Panc1 (cell line): ENCODE measurements at regions not wholly inside any gene's neighbourhood (a gene's known extent, or its start where the extent isn't known, plus 50 kb on each side); places are given as distances from the start of the nearest gene placed in this dataset.
A peak's percentile ranks its signal among the peaks of the same experiment; 100 is the strongest.

Experiments used
- ATAC-seq: fragments of 200-7000 bp; cut with Tn5 transposase; 2 replicates; pipeline ENCODE4 v1.9.1; 2020; ENCODE audit warnings: mild to moderate bottlenecking, moderate library complexity
- BruUV-seq: library from RNA; stranded (reverse); fragments of 400-500 nt; replicated peaks from 2 replicates; lab custom pipeline; 2021; lab: Mats Ljungman, UMichigan
- CTCF ChIA-PET: fragments of 300-600 bp; sonication (Branson Sonifier 250); formaldehyde crosslinking; loops from one replicate; lab custom pipeline; 2022; ENCODE audit warnings: antibody characterized with exemption; lab: Charles Lee
- POLR2A ChIA-PET: fragments of 300-600 bp; sonication (Branson Sonifier 250); formaldehyde crosslinking; loops from one replicate; lab custom pipeline; 2022; ENCODE audit warnings: antibody characterized with exemption; lab: Charles Lee
- DNase-seq: peaks from one replicate; pipeline ENCODE4 v3.0.0-alpha.2; 2010; ENCODE audit warnings: low read depth, low spot score
- H3K27ac ChIP-seq: 2 replicates; pipeline ENCODE4 v1.5.1; 2011; ENCODE audit warnings: mild to moderate bottlenecking, low read length, inconsistent platforms
- H3K27me3 ChIP-seq: fragments of 200-500 bp; sonication (Bioruptor generic); 2 replicates; pipeline ENCODE4 v1.6.0; 2014; ENCODE audit warnings: low read length, inconsistent platforms; ENCODE audit not compliant: control insufficient read depth, insufficient read depth
- H3K36me3 ChIP-seq: fragments of 200-500 bp; sonication (Bioruptor generic); 2 replicates; pipeline ENCODE4 v1.5.1; 2014; ENCODE audit warnings: inconsistent platforms, mild to moderate bottlenecking, low read length, moderate library complexity; ENCODE audit not compliant: control insufficient read depth, insufficient read depth
- H3K4me1 ChIP-seq: 2 replicates; pipeline ENCODE4 v1.5.1; 2011; ENCODE audit warnings: inconsistent platforms, mild to moderate bottlenecking, low read length, moderate library complexity; ENCODE audit not compliant: control insufficient read depth, insufficient read depth
- H3K4me3 ChIP-seq, 2 experiments: 2 replicates each; pipeline ENCODE4 v1.5.1; 2011 to 2012; ENCODE audit warnings: low read depth in 2 of 2, low read length in 2 of 2, mild to moderate bottlenecking in 2 of 2, inconsistent platforms in 1 of 2, moderate library complexity in 1 of 2
- H3K9me3 ChIP-seq: fragments of 200-500 bp; sonication (Bioruptor generic); 2 replicates; pipeline ENCODE4 v1.5.1; 2014; ENCODE audit warnings: low read depth, mild to moderate bottlenecking, inconsistent platforms, low read length, moderate library complexity; ENCODE audit not compliant: control insufficient read depth, insufficient read depth
- POLR2AphosphoS5 ChIP-seq: IDR thresholded peaks from 2 replicates; pipeline ENCODE4 v1.6.1; 2012; ENCODE audit warnings: mild to moderate bottlenecking, low read depth, low read length, moderate library complexity
- SIN3A ChIP-seq: IDR thresholded peaks from 2 replicates; pipeline ENCODE4 v1.6.1; 2012; ENCODE audit warnings: low read depth, mild to moderate bottlenecking, low read length, moderate library complexity, borderline replicate concordance; ENCODE audit not compliant: insufficient read depth
- TCF7L2 ChIP-seq: IDR thresholded peaks from 2 replicates; pipeline ENCODE4 v1.6.1; 2011; ENCODE audit warnings: mild to moderate bottlenecking, low read depth, low read length, inconsistent platforms
- in situ Hi-C: cut with HindIII; loops from 2 replicates; pipeline ENCODE4 v1.10.0; 2016; ENCODE audit warnings: low sequenced_read_pairs, low pct_unique_long_range_greater_than_20kb
- intact Hi-C: fragments of 100-400 bp; cut with micrococcal nuclease; formaldehyde crosslinking; loops from one replicate; pipeline ENCODE4 v1.10.0; 2022; ENCODE audit not compliant: unreplicated experiment
- TF ChIP-seq, protein P1 (sequence below), 2 experiments: IDR thresholded peaks; 2 replicates each; pipeline ENCODE4 v1.6.1; 2011 to 2012; ENCODE audit warnings: low read depth in 2 of 2, control low read depth in 1 of 2, low read length in 1 of 2, mild to moderate bottlenecking in 1 of 2, moderate library complexity in 1 of 2; ENCODE audit not compliant: insufficient read depth in 1 of 2
- TF ChIP-seq, protein P2 (sequence below): fragments of 450-650 bp; IDR thresholded peaks from 2 replicates; pipeline ENCODE4 v1.5.1; 2017; ENCODE audit warnings: mild to moderate bottlenecking

DNA sequence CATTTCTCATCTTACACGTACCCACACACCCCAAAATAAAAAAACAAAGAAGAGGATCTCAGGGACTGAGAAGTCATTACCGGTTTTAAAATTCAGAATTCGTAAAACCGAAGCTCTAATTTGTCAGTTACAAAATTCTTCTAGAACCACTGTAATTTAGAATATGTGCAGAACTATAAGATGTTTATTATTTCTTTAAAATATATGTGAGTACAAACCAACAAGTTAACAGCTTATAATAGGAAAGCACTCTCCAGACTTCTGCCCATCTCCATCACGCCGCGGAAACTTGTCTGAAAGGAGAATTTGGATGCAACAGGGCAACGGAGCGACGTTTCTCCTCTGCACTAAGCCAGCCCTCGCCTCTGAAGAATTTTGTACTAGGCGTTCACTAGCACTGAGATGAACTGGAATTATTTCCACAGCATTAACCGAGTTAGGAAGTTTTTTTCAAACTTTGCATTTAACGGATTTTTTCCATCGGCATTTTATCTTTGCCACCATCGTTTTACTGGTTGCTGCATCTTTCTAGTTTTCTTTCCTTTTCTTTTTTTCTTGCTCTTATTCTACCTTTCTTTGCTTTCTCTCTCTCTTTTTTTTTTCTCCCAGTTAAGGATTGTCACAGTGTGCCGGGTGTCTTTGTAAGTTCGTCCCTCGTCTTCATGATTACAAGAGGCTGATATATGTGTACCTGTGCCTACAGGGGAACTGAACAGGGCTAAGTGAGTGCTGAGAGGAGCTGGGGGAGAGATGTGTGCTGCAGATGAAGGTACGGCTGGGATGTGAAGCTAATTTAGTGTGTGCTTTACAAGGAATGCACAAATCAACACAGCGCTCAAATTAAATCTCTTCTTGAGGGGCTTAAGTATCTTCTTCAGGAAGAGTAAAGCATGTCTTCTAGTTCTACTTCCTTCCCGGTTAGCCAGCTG is 295.9 kb upstream of the NFE2L3 start:
- ChIA-PET POLR2A (no interaction called here), CTCF (interaction anchor here (0.6 kb wide), 1 partner anchor 460 kb away, joined by 3 read pairs; no protein-coding TSS in a partner anchor)
- intact Hi-C loops (loop anchor here (5.0 kb wide), 1 partner anchor 599 kb away; no protein-coding TSS in a partner anchor), in situ Hi-C loops (no loop called here)
- Histone ChIP-seq H3K27ac (peak overlapping the region; percentile 10; the same call in 1 of the 2 replicates), H3K36me3 (no peaks in the 10 kb centered on the region), H3K4me1 (peaks cover 16% of the 10 kb centered on the region), H3K4me3 (peak overlapping the region; percentile 24 to 34; a peak in 3 of 4 replicates), H3K9me3 (no peaks in the 10 kb centered on the region), H3K27me3 (peaks cover 32% of the 10 kb centered on the region)
- DNase-seq (no peak), ATAC-seq (no peak)
- BruUV-seq = no TSS peak
- TF ChIP-seq, protein P1, sequence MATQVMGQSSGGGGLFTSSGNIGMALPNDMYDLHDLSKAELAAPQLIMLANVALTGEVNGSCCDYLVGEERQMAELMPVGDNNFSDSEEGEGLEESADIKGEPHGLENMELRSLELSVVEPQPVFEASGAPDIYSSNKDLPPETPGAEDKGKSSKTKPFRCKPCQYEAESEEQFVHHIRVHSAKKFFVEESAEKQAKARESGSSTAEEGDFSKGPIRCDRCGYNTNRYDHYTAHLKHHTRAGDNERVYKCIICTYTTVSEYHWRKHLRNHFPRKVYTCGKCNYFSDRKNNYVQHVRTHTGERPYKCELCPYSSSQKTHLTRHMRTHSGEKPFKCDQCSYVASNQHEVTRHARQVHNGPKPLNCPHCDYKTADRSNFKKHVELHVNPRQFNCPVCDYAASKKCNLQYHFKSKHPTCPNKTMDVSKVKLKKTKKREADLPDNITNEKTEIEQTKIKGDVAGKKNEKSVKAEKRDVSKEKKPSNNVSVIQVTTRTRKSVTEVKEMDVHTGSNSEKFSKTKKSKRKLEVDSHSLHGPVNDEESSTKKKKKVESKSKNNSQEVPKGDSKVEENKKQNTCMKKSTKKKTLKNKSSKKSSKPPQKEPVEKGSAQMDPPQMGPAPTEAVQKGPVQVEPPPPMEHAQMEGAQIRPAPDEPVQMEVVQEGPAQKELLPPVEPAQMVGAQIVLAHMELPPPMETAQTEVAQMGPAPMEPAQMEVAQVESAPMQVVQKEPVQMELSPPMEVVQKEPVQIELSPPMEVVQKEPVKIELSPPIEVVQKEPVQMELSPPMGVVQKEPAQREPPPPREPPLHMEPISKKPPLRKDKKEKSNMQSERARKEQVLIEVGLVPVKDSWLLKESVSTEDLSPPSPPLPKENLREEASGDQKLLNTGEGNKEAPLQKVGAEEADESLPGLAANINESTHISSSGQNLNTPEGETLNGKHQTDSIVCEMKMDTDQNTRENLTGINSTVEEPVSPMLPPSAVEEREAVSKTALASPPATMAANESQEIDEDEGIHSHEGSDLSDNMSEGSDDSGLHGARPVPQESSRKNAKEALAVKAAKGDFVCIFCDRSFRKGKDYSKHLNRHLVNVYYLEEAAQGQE (IDR thresholded peaks at IDR 0.05; ENCODE audit: insufficient read depth in 1 of 2, low read depth in 2 of 2, low read length in 1 of 2) = no peak
- TF ChIP-seq POLR2AphosphoS5 = no peak

DNA sequence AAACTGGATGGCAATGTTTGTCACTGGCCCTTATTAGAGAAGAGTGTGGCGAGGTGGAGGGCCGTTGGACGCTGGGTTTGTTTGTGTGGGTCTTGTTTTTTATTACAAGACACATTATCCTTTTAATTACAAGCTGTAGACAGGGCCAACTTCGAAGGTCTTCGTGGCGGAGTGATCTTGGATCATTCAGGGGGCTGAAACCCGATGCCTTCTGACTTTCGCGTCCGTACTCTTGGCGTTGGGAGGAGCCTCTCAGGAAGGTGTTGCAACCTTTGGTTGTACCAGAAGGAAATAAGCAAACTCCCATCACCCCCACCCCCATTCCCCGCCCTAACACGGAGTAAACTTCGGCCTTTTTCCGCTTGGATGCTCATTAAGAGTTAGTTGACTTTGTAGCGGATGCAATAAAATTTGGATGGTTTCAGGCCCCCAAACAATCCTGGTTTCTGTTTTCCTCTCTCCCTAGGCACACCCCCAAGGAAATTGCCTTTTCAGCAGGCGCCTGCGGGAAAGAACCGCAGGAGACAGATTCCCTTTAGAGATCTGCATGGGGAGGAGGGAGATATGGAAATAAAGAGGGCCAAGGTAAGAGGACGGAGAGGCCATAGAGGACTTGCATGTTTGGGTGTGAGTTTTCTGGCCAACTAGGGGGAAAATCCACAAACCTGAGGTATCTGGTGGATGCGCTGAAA is 294.5 kb upstream of the NFE2L3 start:
- Histone ChIP-seq H3K4me3 (peak overlapping the region in 1 of 2 experiments; percentile 24; a peak in 1 of 4 replicates), H3K27me3 (peaks cover 32% of the 10 kb centered on the region), H3K36me3 (no peaks in the 10 kb centered on the region), H3K9me3 (no peaks in the 10 kb centered on the region), H3K27ac (no peak overlapping the region), H3K4me1 (peaks cover 16% of the 10 kb centered on the region; the same call in 1 of the 2 replicates)
- DNase-seq = no peak
- POLR2A ChIA-PET = no interaction called here
- BruUV-seq = no TSS peak
- no peak for TF ChIP-seq SIN3A
- TF ChIP-seq TCF7L2 = no peak
- TF ChIP-seq, protein P2, sequence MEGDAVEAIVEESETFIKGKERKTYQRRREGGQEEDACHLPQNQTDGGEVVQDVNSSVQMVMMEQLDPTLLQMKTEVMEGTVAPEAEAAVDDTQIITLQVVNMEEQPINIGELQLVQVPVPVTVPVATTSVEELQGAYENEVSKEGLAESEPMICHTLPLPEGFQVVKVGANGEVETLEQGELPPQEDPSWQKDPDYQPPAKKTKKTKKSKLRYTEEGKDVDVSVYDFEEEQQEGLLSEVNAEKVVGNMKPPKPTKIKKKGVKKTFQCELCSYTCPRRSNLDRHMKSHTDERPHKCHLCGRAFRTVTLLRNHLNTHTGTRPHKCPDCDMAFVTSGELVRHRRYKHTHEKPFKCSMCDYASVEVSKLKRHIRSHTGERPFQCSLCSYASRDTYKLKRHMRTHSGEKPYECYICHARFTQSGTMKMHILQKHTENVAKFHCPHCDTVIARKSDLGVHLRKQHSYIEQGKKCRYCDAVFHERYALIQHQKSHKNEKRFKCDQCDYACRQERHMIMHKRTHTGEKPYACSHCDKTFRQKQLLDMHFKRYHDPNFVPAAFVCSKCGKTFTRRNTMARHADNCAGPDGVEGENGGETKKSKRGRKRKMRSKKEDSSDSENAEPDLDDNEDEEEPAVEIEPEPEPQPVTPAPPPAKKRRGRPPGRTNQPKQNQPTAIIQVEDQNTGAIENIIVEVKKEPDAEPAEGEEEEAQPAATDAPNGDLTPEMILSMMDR = no peak
- TF ChIP-seq, protein P1 (IDR thresholded peaks at IDR 0.05; ENCODE audit: insufficient read depth in 1 of 2, low read depth in 2 of 2, low read length in 1 of 2) = no peak
- no peak for TF ChIP-seq POLR2AphosphoS5
- CTCF ChIA-PET = no interaction called here
- in situ Hi-C loops (no loop called here), intact Hi-C loops (loop anchor here (5.0 kb wide), 1 partner anchor 600 kb away; no protein-coding TSS in a partner anchor)
- no peak for ATAC-seq
